ENCODE measurements at regions not wholly inside any gene's neighbourhood (a gene's known extent, or its start where the extent isn't known, plus 50 kb on each side); places are given as distances from the start of the nearest gene placed in this dataset.

DNA sequence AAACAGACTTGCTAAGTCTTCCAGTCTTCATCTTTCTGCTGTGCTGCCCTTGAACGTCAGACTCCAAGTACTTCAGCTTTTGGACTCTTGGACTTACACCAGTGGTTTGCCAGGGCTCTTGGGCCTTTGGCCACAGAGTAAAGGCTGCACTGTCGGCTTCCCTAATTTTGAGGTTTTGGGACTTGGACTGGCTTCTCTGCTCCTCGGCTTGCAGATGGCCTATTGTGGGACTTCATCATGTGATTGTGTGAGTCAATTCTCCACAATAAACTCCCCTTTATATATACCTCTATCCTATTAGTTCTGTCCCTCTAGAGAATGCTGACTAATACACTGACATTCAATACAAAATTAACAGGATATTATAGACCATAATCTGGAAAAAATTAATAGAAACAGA is 628.1 kb downstream of the PLPP3 start:
- DNase-seq: no peak

DNA sequence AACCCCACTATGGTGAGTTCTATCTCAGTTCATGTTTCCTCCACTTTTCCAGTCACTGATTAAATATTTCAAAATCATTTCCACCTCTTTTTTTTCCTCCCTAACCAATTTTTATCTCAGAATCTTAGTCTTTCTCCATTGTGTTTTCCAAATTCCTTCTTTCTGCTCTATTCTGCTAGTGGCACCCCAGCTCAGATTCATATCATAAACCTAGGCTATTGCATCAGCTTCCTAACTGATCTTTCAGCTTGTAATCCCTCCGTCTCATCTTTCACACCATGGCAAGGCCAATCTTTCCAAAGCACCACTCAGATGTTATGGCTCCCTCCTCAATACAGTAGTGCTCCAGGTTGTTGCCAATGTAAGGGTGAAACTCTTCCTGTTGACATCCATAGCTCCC is 631.9 kb downstream of the PLPP3 start:
- DNase-seq: no peak

- DNase-seq: no peak
These were observed 635.5 kb downstream of the PLPP3 start for GRCh38 chr1:55943721-55944435.

GRCh38 chr1:55943012-55943411 is 636.4 kb downstream of the PLPP3 start:
- DNase-seq: no peak

DNA sequence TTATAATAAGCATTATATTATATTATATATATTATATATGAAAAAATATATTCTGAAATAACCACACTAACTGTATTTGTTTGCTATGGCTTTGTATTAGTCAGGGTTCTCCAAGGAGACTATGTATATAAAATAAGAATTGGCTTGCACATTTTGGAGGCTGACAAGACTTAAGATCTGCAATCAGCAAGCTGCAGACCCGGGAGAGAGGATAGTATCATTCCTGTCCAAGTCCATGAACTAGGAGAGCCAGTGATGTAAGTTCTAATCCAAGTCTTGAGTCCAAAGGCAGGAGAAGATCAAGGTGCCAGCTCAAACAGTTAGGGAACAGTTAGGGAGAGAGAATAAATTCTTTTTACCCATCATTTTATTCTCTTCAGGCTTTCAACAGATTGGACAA is 639.5 kb downstream of the PLPP3 start:
- no peak for DNase-seq

GRCh38 chr1:55938861-55939260 is 640.5 kb downstream of the PLPP3 start:
- no peak for DNase-seq

DNA sequence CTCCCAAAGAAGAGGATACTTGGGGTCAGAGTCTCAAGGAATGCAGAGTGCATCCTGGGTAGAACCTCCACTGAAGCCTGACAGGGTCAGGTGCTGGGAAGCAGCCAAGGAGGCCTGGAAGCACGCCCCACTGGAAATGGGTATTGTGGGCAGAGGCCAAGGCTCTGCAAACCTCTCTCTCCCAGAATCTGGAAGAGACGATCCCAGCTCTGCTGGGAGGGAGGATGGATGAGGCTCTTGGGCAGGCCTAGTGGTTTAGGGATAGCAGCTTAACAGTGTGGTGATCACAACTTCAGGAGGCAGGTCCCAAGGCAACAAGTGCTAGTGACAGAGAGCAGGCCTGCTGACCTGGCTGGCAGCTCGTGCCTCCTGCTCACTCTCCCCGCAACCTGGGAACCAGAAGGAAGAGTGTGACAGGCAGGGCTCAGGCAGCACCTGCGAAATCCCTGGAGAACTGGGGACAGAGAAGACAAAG is 641.0 kb downstream of the PLPP3 start:
- no peak for DNase-seq

GRCh38 chr1:55937840-55938375 is 641.5 kb downstream of the PLPP3 start:
- no peak for DNase-seq

GRCh38 chr1:55935236-55935635 is 644.1 kb downstream of the PLPP3 start:
- DNase-seq: no peak

DNA sequence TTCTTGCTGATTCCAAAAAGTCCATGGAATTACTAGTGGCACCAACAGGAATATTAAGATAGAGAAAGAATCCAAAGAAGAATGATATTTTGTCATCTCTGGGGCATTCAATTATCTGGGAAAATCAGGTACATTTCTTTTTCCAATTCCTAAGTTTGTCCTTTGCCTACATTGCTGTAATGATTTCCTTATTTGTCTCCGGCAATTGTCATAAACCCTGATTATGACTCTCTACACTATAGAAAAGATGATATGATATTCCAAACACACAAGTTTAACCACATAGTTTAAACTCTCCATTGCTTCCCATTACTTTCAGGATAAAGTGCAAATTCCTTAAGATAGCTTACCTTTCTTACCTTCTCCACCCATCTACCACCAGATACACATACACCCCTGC is 647.0 kb downstream of the PLPP3 start:
- no peak for DNase-seq

DNA sequence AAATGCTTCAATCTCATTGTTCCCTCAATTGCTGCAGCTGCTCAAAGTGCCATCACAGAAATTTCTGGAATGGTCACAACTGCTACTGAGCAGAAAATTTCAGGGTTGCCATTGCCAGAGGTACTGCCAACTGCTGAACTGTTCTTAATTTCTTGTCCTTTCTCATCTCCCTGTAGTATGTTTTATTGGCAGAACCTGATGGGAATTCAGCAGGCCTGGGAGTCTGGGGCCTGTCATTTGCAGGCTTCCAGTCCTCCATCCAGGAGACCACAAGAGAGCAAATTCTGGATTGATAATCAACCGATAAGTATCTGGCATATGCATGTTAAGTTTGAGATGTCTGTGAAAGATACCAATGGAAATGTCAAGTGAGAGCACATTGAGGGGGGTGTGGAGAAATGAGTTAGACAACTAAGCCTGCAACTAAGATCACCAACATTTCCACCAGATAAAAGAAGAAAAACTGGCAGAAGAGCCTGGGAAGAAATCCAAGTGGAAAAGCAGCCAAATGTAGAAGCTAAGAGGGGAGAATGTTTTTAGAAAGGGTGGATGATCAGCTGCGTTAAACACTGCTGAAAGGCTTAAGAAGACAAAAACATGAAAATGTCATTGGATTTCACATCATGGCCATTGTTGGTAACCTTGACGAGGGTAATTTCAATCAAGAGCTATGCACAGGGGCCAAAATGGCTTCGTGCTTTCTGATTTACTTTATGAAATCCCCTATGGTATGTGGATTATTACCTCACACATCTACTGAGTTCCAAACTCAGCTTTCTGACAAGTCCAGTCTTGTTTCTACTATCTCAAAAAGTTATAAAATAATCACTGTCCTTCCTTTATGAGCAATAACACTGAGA is 648.1 kb downstream of the PLPP3 start:
- no peak for DNase-seq

DNA sequence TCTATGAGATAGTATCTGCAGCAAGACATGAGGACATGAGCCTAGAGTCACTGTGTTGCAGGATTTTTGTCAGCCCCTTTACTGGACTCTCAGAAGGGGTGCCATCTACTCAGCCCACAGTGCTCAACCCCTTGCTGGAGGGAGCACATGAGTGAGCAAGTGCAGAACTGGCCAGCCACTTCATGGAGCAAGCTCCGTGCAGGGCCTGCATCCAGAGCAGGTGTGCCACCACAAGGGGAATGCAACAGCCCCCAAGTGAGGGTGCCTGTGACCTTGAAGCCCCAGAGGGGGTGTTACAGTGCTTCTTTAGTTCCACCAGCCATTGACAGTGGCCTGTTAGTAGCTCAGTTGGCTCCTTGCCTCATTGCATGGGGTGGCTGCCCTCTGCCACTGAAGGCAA is 649.7 kb downstream of the PLPP3 start:
- DNase-seq: no peak

- DNase-seq: no peak
These were observed 650.8 kb downstream of the PLPP3 start for GRCh38 chr1:55928576-55928975.

GRCh38 chr1:55927702-55928290 is 651.6 kb downstream of the PLPP3 start:
- no peak for DNase-seq

- no peak for DNase-seq
These were observed 652.4 kb downstream of the PLPP3 start for GRCh38 chr1:55926906-55927471.

- no peak for DNase-seq
These were observed 662.5 kb downstream of the PLPP3 start for GRCh38 chr1:55916907-55917306.

DNA sequence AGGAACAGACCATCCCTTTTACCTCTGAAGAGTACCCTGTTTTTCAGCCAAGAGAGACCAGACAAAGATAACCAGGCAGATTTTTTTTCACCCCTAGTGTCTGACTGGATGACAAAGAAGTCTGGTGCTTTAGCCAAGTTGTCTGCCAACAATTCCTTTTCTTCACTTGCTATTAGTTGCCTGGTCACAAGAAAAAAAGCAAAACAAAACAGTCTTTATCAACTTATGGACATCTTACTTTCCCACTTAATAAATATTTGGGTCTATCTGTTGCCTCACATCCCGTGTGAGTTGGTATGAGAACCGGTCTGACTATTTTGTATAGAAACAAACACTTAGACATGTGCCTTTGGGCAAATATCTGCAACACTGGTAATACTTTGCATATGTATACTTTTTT is 662.9 kb downstream of the PLPP3 start:
- DNase-seq: no peak

DNA sequence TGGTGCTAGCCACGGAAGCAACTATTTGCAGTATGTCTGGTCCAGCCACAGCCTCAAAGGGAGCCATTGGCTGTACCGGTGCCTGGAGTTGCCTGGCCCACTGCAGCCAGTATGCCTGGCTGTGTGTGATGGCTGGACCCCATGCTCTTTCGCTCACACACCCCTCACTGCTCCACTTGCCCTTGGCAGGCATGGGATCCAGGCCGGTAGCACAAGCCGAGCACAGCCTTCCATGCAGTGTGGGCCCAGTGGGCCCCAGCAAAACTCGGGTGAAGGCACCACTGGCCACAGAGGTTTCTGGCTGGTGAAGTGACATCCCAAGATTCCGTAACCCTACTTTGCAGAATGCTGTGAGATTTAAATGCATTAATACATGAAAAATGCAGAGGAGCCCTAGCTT is 665.8 kb downstream of the PLPP3 start:
- DNase-seq: no peak

DNA sequence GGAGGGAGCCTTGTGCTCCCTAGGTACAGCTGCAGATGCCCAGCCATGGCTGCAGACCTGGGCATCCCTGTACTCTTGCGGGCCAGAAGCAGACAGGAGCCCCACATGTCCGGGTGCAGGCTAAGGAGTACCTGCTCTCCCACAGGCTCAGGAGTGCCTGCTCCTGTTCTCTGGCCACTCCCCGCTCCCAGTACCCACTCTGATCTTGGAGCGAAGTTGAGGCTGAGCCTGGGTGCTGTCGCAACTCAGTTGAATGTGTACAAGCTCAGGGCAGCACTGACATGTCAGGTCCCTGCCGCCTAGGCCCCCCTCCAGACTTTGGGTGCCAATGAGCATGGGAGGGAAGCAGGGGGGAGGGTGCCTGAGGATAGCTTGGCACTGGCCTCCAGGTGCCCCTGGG is 666.9 kb downstream of the PLPP3 start:
- no peak for DNase-seq

- DNase-seq: no peak
These were observed 674.8 kb downstream of the PLPP3 start for GRCh38 chr1:55904541-55904940.

DNA sequence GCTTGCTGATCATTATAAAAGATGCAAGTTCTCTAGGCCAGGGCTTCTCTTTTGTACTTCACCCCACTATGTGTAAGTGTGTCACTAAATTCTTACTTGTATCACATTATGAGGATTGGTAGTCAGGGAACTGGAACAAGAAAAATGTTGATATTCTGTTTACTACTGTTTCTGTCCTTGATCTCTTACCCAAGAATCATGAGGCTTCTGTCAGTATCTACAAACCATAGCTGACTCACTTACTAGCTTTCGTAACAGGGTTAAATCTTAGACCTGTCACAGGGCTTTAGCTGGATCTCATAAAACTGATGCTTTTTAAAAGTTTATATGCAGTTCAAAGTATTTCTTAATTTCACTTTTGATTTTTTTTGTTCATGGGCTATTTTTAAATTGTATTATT is 681.2 kb downstream of the PLPP3 start:
- no peak for DNase-seq

DNA sequence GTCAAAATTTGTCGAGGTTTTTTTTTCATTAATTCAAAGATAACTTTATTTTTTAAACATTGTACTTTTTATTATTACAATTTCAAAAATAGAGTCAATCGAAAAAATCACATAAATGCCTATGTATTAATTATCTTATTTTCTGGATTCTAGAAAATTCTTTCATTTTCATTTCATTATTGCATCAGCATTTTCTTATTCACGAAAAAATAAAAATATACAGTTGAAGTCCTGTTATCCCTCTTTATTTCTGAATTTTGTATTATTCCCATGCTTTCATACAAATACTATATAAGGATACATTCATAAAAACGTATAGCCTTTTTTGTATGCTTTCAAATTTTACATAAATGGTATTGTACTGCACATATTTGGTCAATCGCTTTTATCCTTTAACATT is 681.0 kb upstream of the USP24 start:
- no peak for DNase-seq

GRCh38 chr1:55894521-55894920 is 679.4 kb upstream of the USP24 start:
- DNase-seq: no peak
